Transverse colon (tissue), 3 donors: ENCODE measurements at regions not wholly inside any gene's neighbourhood (a gene's known extent, or its start where the extent isn't known, plus 50 kb on each side); places are given as distances from the start of the nearest gene placed in this dataset.

ENCODE experiments used
- EP300 ChIP-seq: sonication (generic); formaldehyde crosslinking; IDR thresholded peaks from one replicate; pipeline ENCODE4 v1.6.1; 2017; ENCODE audit warnings: antibody characterized with exemption, low read depth
- POLR2AphosphoS5 ChIP-seq, 3 donors: sonication (generic); formaldehyde crosslinking; IDR thresholded peaks; one replicate each; pipeline ENCODE4 v1.6.1; 2016; ENCODE audit warnings: antibody characterized with exemption in 3 of 3

GRCh38 chr13:34561033-34561432 lies 381.0 kb upstream of the NBEA start:
- no peak for TF ChIP-seq EP300
- no peak for TF ChIP-seq POLR2AphosphoS5 (IDR thresholded peaks at IDR 0.05)
